SK-N-MC (cell line): ENCODE measurements at regions not wholly inside any gene's neighbourhood (a gene's known extent, or its start where the extent isn't known, plus 50 kb on each side); places are given as distances from the start of the nearest gene placed in this dataset.
A peak's percentile ranks its signal among the peaks of the same experiment; 100 is the strongest.
"Not testable (repeated sequence)": the region's sequence is repeated elsewhere in the genome, so short reads cannot be mapped to it uniquely, and the experiment has no call there.

Experiments used
- DNase-seq: peaks from one replicate; pipeline ENCODE4 v3.0.0-alpha.2; 2011; ENCODE audit warnings: low read depth, low spot score
- H3K27ac ChIP-seq: fragments of 200-600 bp; sonication (generic); 2 replicates; pipeline ENCODE4 v1.5.1; 2016; ENCODE audit warnings: mixed run types
- H3K36me3 ChIP-seq: fragments of 200-600 bp; sonication (generic); 2 replicates; pipeline ENCODE4 v1.6.1; 2017; ENCODE audit warnings: antibody characterized with exemption, low read length, mixed read lengths; ENCODE audit not compliant: insufficient read depth
- H3K4me3 ChIP-seq: fragments of 200-600 bp; sonication (generic); 2 replicates; pipeline ENCODE4 v1.5.1; 2016
- H3K9ac ChIP-seq: fragments of 200-600 bp; sonication (generic); 2 replicates; pipeline ENCODE4 v1.8.0; 2017; ENCODE audit warnings: mixed run types, mixed read lengths; ENCODE audit not compliant: insufficient read length
- H3K9me3 ChIP-seq: fragments of 200-600 bp; sonication (generic); 2 replicates; pipeline ENCODE4 v1.6.1; 2017; ENCODE audit warnings: low read depth, mild to moderate bottlenecking, antibody characterized with exemption, low read length, moderate library complexity, mixed read lengths
- EZH2 ChIP-seq: fragments of 200-600 bp; sonication (generic); IDR thresholded peaks from one replicate; pipeline ENCODE4 v1.6.1; 2017; ENCODE audit warnings: antibody characterized with exemption
- FOXP2 ChIP-seq: optimal IDR thresholded peaks from 2 replicates; pipeline ENCODE3; 2011; ENCODE audit warnings: mild to moderate bottlenecking, moderate library complexity; ENCODE audit not compliant: insufficient read depth; ENCODE audit errors: extremely low read length, control extremely low read depth
- POLR2AphosphoS5 ChIP-seq: IDR thresholded peaks from 2 replicates; pipeline ENCODE4 v1.6.1; 2012; ENCODE audit warnings: mild to moderate bottlenecking, low read depth, low read length, borderline replicate concordance

GRCh38 chr5:23451156-23451555 is 56.3 kb upstream of the PRDM9 start:
- Histone ChIP-seq H3K36me3 (no peaks in the 10 kb centered on the region), H3K9ac (no peak overlapping the region), H3K4me3 (no peak overlapping the region), H3K27ac (no peak overlapping the region), H3K9me3 (no peaks in the 10 kb centered on the region)
- TF ChIP-seq EZH2 (no peak), FOXP2 (no peak), POLR2AphosphoS5 (no peak)
- no peak for DNase-seq

GRCh38 chr5:23450187-23450586 is 57.2 kb upstream of the PRDM9 start:
- H3K27ac ChIP-seq: peak overlapping the region; percentile 39; the same call in 1 of the 2 replicates
- TF ChIP-seq POLR2AphosphoS5 (no peak), EZH2 (no peak), FOXP2 (no peak)
- H3K9ac ChIP-seq: no peak overlapping the region
- peak overlapping the region; percentile 63 for H3K4me3 ChIP-seq
- H3K9me3 ChIP-seq: no peaks in the 10 kb centered on the region
- H3K36me3 ChIP-seq: no peaks in the 10 kb centered on the region
- no peak for DNase-seq

GRCh38 chr5:23448627-23449026 is 58.8 kb upstream of the PRDM9 start:
- no peak for DNase-seq
- Histone ChIP-seq H3K36me3 (no peaks in the 10 kb centered on the region), H3K27ac (no peak overlapping the region), H3K9ac (no peak overlapping the region), H3K9me3 (no peaks in the 10 kb centered on the region), H3K4me3 (no peak overlapping the region)
- no peak for TF ChIP-seq POLR2AphosphoS5
- TF ChIP-seq FOXP2: no peak
- TF ChIP-seq EZH2: no peak

GRCh38 chr5:23446424-23446823 is 61.0 kb upstream of the PRDM9 start:
- Histone ChIP-seq H3K27ac (no peak overlapping the region), H3K9me3 (no peaks in the 10 kb centered on the region), H3K36me3 (no peaks in the 10 kb centered on the region), H3K9ac (no peak overlapping the region), H3K4me3 (no peak overlapping the region)
- DNase-seq: no peak
- TF ChIP-seq EZH2 (no peak), POLR2AphosphoS5 (no peak), FOXP2 (no peak)

- Histone ChIP-seq H3K27ac (no peak overlapping the region), H3K9me3 (no peaks in the 10 kb centered on the region), H3K4me3 (no peak overlapping the region), H3K36me3 (no peaks in the 10 kb centered on the region), H3K9ac (no peak overlapping the region)
- TF ChIP-seq POLR2AphosphoS5 (no peak), EZH2 (no peak), FOXP2 (no peak)
- no peak for DNase-seq
Observed at GRCh38 chr5:23445573-23445972, 61.8 kb upstream of the PRDM9 start.

- H3K9ac ChIP-seq: no peak overlapping the region
- H3K36me3 ChIP-seq: no peaks in the 10 kb centered on the region
- no peaks in the 10 kb centered on the region for H3K9me3 ChIP-seq
- TF ChIP-seq EZH2: no peak
- DNase-seq: no peak
- no peak overlapping the region for H3K4me3 ChIP-seq
- no peak overlapping the region for H3K27ac ChIP-seq
Observed at GRCh38 chr5:23440703-23441102, 66.7 kb upstream of the PRDM9 start.

GRCh38 chr5:23437011-23437410 is 70.4 kb upstream of the PRDM9 start:
- Histone ChIP-seq H3K4me3 (no peak overlapping the region), H3K9ac (no peak overlapping the region), H3K36me3 (no peaks in the 10 kb centered on the region), H3K27ac (no peak overlapping the region), H3K9me3 (no peaks in the 10 kb centered on the region)
- TF ChIP-seq EZH2 (no peak), POLR2AphosphoS5 (no peak), FOXP2 (no peak)
- DNase-seq: no peak

- Histone ChIP-seq H3K27ac (no peak overlapping the region), H3K9ac (no peak overlapping the region), H3K9me3 (no peaks in the 10 kb centered on the region), H3K4me3 (no peak overlapping the region), H3K36me3 (no peaks in the 10 kb centered on the region)
- no peak for DNase-seq
- no peak for TF ChIP-seq FOXP2
- no peak for TF ChIP-seq EZH2
- TF ChIP-seq POLR2AphosphoS5: no peak
Observed at GRCh38 chr5:23433534-23434315, 73.7 kb upstream of the PRDM9 start.

GRCh38 chr5:23428705-23429104 is 78.7 kb upstream of the PRDM9 start:
- DNase-seq: no peak
- no peaks in the 10 kb centered on the region for H3K9me3 ChIP-seq
- TF ChIP-seq FOXP2: no peak
- TF ChIP-seq EZH2: no peak
- TF ChIP-seq POLR2AphosphoS5: no peak

GRCh38 chr5:23420214-23420613 is 87.2 kb upstream of the PRDM9 start:
- not testable (repeated sequence) for H3K27ac ChIP-seq, H3K36me3 ChIP-seq, H3K4me3 ChIP-seq, H3K9ac ChIP-seq, H3K9me3 ChIP-seq, DNase-seq

More at GRCh38 chr5:23428705-23429104, 78.7 kb upstream of the PRDM9 start:
- Histone ChIP-seq H3K4me3 (no peak overlapping the region), H3K27ac (no peak overlapping the region), H3K9ac (no peak overlapping the region), H3K36me3 (no peaks in the 10 kb centered on the region)
